Neural cell (in vitro differentiated cells): ENCODE measurements at regions not wholly inside any gene's neighbourhood (a gene's known extent, or its start where the extent isn't known, plus 50 kb on each side); places are given as distances from the start of the nearest gene placed in this dataset.

Experiments used
- H2AFZ ChIP-seq: fragments of 200-600, 300-800 bp; sonication (generic), shearing (Covaris generic); 2 replicates; pipeline ENCODE4 v1.6.0; 2014; ENCODE audit warnings: low read depth, mild to moderate bottlenecking, antibody characterized with exemption, low read length, moderate library complexity
- H3F3A ChIP-seq: fragments of 200-600 bp; shearing (Covaris generic); 2 replicates; pipeline ENCODE4 v1.6.1; 2016; ENCODE audit warnings: mild to moderate bottlenecking, moderate library complexity, mixed read lengths, antibody characterized with exemption, low read length; ENCODE audit not compliant: insufficient read depth, poor library complexity, severe bottlenecking
- H3K27ac ChIP-seq: fragments of 200-600, 300-800 bp; sonication (generic), shearing (Covaris generic); 2 replicates; pipeline ENCODE4 v1.5.1; 2014; ENCODE audit warnings: mild to moderate bottlenecking, low read length, moderate library complexity
- H3K27me3 ChIP-seq: fragments of 300-800, 200-600 bp; sonication (generic), shearing (Covaris generic); 2 replicates; pipeline ENCODE4 v1.6.0; 2014; ENCODE audit warnings: mild to moderate bottlenecking, low read depth, low read length, moderate library complexity; ENCODE audit not compliant: insufficient read depth
- H3K36me3 ChIP-seq: fragments of 300-800, 200-600 bp; sonication (generic), shearing (Covaris generic); 2 replicates; pipeline ENCODE4 v1.5.1; 2014; ENCODE audit warnings: mild to moderate bottlenecking, antibody characterized with exemption, low read length, moderate library complexity; ENCODE audit not compliant: insufficient read depth
- H3K4me2 ChIP-seq: fragments of 300-800, 200-600 bp; sonication (generic), shearing (Covaris generic); 2 replicates; pipeline ENCODE4 v1.6.0; 2014; ENCODE audit warnings: mild to moderate bottlenecking, low read length
- H3K4me3 ChIP-seq: fragments of 300-800, 200-600 bp; sonication (generic), shearing (Covaris generic); 2 replicates; pipeline ENCODE4 v1.5.1; 2014; ENCODE audit warnings: mild to moderate bottlenecking, low read length, moderate library complexity
- H3K79me2 ChIP-seq: fragments of 200-600 bp; shearing (Covaris generic); replicated peaks from 2 replicates; pipeline ENCODE4 v1.6.0; 2014; ENCODE audit warnings: mild to moderate bottlenecking, low read length, moderate library complexity; ENCODE audit not compliant: insufficient read depth
- H3K9ac ChIP-seq: fragments of 300-800, 200-600 bp; sonication (generic), shearing (Covaris generic); 2 replicates; pipeline ENCODE4 v1.6.1; 2016; ENCODE audit warnings: mild to moderate bottlenecking, low read length, mixed read lengths
- H3K9me2 ChIP-seq: fragments of 200-600 bp; shearing (Covaris generic); 2 replicates; pipeline ENCODE4 v1.6.1; 2016; ENCODE audit warnings: mild to moderate bottlenecking, low read length, mixed read lengths; ENCODE audit not compliant: insufficient read depth
- H3K9me3 ChIP-seq: fragments of 200-600, 300-800 bp; sonication (generic), shearing (Covaris generic); 2 replicates; pipeline ENCODE4 v1.6.1; 2016; ENCODE audit warnings: mild to moderate bottlenecking, mixed run types, low read length, moderate library complexity, mixed read lengths
- H4K20me1 ChIP-seq: fragments of 200-600 bp; shearing (Covaris generic); 2 replicates; pipeline ENCODE4 v1.6.1; 2016; ENCODE audit warnings: mild to moderate bottlenecking, mixed run types; ENCODE audit not compliant: insufficient read depth
- CTCF ChIP-seq: fragments of 450-650 bp; IDR thresholded peaks from 2 replicates; pipeline ENCODE4 v1.5.1; 2014; ENCODE audit warnings: antibody characterized with exemption, mild to moderate bottlenecking, moderate library complexity; ENCODE audit not compliant: poor library complexity, severe bottlenecking
- EP300 ChIP-seq: fragments of 450-650 bp; conservative IDR thresholded peaks from 2 replicates; pipeline ENCODE4 v1.6.1; 2014; ENCODE audit warnings: antibody characterized with exemption, mild to moderate bottlenecking, moderate library complexity; ENCODE audit not compliant: poor library complexity, severe bottlenecking
- EZH2 ChIP-seq: fragments of 200-600, 300-800 bp; shearing (Covaris generic), sonication (generic); IDR thresholded peaks from 2 replicates; pipeline ENCODE4 v1.6.1; 2014; ENCODE audit warnings: antibody characterized with exemption, low read length, borderline replicate concordance, mild to moderate bottlenecking; ENCODE audit not compliant: insufficient read depth, poor library complexity, severe bottlenecking
- MXI1 ChIP-seq: fragments of 450-650 bp; conservative IDR thresholded peaks from 2 replicates; pipeline ENCODE4 v1.6.1; 2014; ENCODE audit warnings: antibody characterized with exemption, mild to moderate bottlenecking; ENCODE audit not compliant: poor library complexity, severe bottlenecking
- POLR2AphosphoS5 ChIP-seq: IDR thresholded peaks from 2 replicates; pipeline ENCODE4 v1.6.1; 2012
- RAD21 ChIP-seq: fragments of 450-650 bp; conservative IDR thresholded peaks from 2 replicates; pipeline ENCODE4 v1.6.1; 2014; ENCODE audit warnings: antibody characterized with exemption, mild to moderate bottlenecking, moderate library complexity
- SMC3 ChIP-seq: fragments of 450-650 bp; conservative IDR thresholded peaks from 2 replicates; pipeline ENCODE4 v1.6.1; 2014; ENCODE audit warnings: antibody characterized with exemption, mild to moderate bottlenecking, moderate library complexity; ENCODE audit not compliant: poor library complexity
- TAF1 ChIP-seq: IDR thresholded peaks from 2 replicates; pipeline ENCODE4 v1.6.1; 2012; ENCODE audit warnings: low read depth
- TF ChIP-seq, protein P1 (sequence below): IDR thresholded peaks from 2 replicates; pipeline ENCODE4 v1.6.1; 2012; ENCODE audit warnings: borderline replicate concordance

GRCh38 chr2:160876029-160876428, 284.2 kb upstream of the TANK start:
- TF ChIP-seq CTCF = no peak
- Histone ChIP-seq H3K4me3 (no peak overlapping the region), H3K9me3 (no peaks in the 10 kb centered on the region), H4K20me1 (no peaks in the 10 kb centered on the region), H3K9ac (no peak overlapping the region), H3K27ac (no peak overlapping the region), H3K9me2 (no peaks in the 10 kb centered on the region), H3K27me3 (no peaks in the 10 kb centered on the region), H3K36me3 (no peaks in the 10 kb centered on the region), H3K79me2 (no peaks in the 10 kb centered on the region), H3K4me2 (no peak overlapping the region), H2AFZ (no peak overlapping the region), H3F3A (no peaks in the 10 kb centered on the region)

GRCh38 chr2:160876765-160877164, 283.5 kb upstream of the TANK start:
- H4K20me1 ChIP-seq = no peaks in the 10 kb centered on the region
- TF ChIP-seq MXI1 (no peak), RAD21 (no peak), TAF1 (no peak)
- no peak overlapping the region for H3K9ac ChIP-seq
- no peak overlapping the region for H3K4me2 ChIP-seq
- no peaks in the 10 kb centered on the region for H3K79me2 ChIP-seq
- no peak overlapping the region for H3K4me3 ChIP-seq
- no peak overlapping the region for H3K27ac ChIP-seq
- H3F3A ChIP-seq = no peaks in the 10 kb centered on the region
- H2AFZ ChIP-seq = no peak overlapping the region
- H3K36me3 ChIP-seq = no peaks in the 10 kb centered on the region
- H3K9me2 ChIP-seq = no peaks in the 10 kb centered on the region
- H3K27me3 ChIP-seq = no peaks in the 10 kb centered on the region
- H3K9me3 ChIP-seq = no peaks in the 10 kb centered on the region

- no peaks in the 10 kb centered on the region for H4K20me1 ChIP-seq
- H3K27ac ChIP-seq = no peak overlapping the region
These were observed 281.6 kb upstream of the TANK start for GRCh38 chr2:160878618-160879017.

More at GRCh38 chr2:160878618-160879017, 281.6 kb upstream of the TANK start:
- Histone ChIP-seq H3K9me2 (no peaks in the 10 kb centered on the region), H3K9me3 (no peaks in the 10 kb centered on the region), H2AFZ (no peak overlapping the region), H3K27me3 (no peaks in the 10 kb centered on the region), H3K36me3 (no peaks in the 10 kb centered on the region), H3K4me3 (no peak overlapping the region), H3K79me2 (no peaks in the 10 kb centered on the region), H3K4me2 (no peak overlapping the region), H3K9ac (no peak overlapping the region), H3F3A (no peaks in the 10 kb centered on the region)
- TF ChIP-seq CTCF = no peak
- TF ChIP-seq SMC3 = no peak
- TF ChIP-seq EP300 = no peak
- TF ChIP-seq MXI1 = no peak
- TF ChIP-seq, protein P1, sequence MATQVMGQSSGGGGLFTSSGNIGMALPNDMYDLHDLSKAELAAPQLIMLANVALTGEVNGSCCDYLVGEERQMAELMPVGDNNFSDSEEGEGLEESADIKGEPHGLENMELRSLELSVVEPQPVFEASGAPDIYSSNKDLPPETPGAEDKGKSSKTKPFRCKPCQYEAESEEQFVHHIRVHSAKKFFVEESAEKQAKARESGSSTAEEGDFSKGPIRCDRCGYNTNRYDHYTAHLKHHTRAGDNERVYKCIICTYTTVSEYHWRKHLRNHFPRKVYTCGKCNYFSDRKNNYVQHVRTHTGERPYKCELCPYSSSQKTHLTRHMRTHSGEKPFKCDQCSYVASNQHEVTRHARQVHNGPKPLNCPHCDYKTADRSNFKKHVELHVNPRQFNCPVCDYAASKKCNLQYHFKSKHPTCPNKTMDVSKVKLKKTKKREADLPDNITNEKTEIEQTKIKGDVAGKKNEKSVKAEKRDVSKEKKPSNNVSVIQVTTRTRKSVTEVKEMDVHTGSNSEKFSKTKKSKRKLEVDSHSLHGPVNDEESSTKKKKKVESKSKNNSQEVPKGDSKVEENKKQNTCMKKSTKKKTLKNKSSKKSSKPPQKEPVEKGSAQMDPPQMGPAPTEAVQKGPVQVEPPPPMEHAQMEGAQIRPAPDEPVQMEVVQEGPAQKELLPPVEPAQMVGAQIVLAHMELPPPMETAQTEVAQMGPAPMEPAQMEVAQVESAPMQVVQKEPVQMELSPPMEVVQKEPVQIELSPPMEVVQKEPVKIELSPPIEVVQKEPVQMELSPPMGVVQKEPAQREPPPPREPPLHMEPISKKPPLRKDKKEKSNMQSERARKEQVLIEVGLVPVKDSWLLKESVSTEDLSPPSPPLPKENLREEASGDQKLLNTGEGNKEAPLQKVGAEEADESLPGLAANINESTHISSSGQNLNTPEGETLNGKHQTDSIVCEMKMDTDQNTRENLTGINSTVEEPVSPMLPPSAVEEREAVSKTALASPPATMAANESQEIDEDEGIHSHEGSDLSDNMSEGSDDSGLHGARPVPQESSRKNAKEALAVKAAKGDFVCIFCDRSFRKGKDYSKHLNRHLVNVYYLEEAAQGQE = no peak
- TF ChIP-seq POLR2AphosphoS5 = no peak
- no peak for TF ChIP-seq EZH2
- no peak for TF ChIP-seq RAD21
- TF ChIP-seq TAF1 = no peak
